ENCODE measurements at regions not wholly inside any gene's neighbourhood (a gene's known extent, or its start where the extent isn't known, plus 50 kb on each side); places are given as distances from the start of the nearest gene placed in this dataset.

DNA sequence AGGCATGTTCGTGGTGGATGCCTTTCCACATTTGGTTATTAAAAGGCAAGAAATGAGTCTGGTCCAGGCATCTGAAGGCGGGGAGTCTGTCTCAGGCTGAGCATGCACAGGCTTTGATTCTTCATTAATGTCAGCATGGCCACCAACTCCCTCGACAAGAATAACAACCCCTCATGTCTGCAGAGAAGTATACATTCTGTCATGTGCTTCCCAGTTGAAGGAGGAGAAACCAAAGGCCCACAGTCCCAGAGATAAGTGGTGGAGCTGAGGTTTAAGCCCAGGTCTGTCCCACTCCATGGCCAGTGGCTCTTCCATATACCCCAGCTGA is 61.6 kb upstream of the LAPTM5 start:
- no peaks in the 10 kb centered on the region for H3K27me3 ChIP-seq (ENCODE audit: control insufficient read depth in 2 of 2, insufficient read depth in 2 of 2, low read length in 2 of 2)
- H3K4me3 ChIP-seq (ENCODE audit: low read length in 2 of 2) = no peak overlapping the region
- peak overlapping the region in 1 of 2 donors; percentile 66 for H3K27ac ChIP-seq (ENCODE audit: low read depth in 2 of 2, low read length in 2 of 2)
- H3K9me3 ChIP-seq (ENCODE audit: control insufficient read depth in 2 of 2, low read length in 2 of 2) = no peaks in the 10 kb centered on the region
- H3K9ac ChIP-seq (ENCODE audit: low read depth in 1 of 2, low read length in 2 of 2) = no peak overlapping the region
- H3K4me1 ChIP-seq (ENCODE audit: control insufficient read depth in 2 of 2, insufficient read depth in 2 of 2, low read length in 2 of 2) = peaks cover 15 to 19% of the 10 kb centered on the region in 2 donors
- no peaks in the 10 kb centered on the region for H3K36me3 ChIP-seq (ENCODE audit: control insufficient read depth in 2 of 2, insufficient read depth in 2 of 2, low read length in 2 of 2)

DNA sequence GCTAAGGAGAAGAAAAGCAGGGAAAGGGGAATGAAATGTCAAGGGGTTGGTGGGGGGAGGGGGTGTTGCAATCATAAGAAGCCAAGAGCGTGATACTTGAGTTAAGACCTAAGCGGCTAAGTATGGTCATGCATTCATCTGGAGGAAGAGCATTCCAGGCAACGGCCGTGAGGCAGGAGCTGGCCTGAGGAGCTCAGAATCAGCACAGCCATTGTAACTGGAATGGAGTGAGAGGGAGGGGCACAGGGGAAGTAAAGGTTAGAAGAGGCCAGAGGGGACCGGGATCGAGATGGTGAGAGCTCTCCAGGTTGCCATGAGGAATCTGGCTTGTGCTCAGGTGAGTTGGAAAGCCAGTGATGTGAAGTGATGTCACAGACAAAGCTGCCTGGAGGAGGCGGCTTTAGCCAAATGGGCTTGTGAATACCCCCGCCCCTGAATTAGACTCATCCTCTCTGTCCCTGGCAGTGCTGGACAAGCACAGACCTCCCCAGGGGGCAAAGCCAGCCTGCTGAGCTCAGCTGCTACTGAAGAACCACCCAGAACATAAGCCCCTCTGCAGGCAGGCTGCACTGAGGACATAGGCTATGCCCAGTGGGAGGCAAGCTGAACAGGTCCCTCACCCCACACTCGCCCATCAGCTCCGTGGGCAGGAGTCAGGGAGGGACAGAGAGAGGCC is 61.1 kb upstream of the LAPTM5 start:
- H3K36me3 ChIP-seq (ENCODE audit: control insufficient read depth in 2 of 2, insufficient read depth in 2 of 2, low read length in 2 of 2) = no peaks in the 10 kb centered on the region
- peaks cover 12 to 14% of the 10 kb centered on the region in 2 donors for H3K4me1 ChIP-seq (ENCODE audit: control insufficient read depth in 2 of 2, insufficient read depth in 2 of 2, low read length in 2 of 2)
- H3K27ac ChIP-seq (ENCODE audit: low read depth in 2 of 2, low read length in 2 of 2) = peak overlapping the region in 1 of 2 donors; percentile 66
- H3K27me3 ChIP-seq (ENCODE audit: control insufficient read depth in 2 of 2, insufficient read depth in 2 of 2, low read length in 2 of 2) = peaks cover 0 to under 1% of the 10 kb centered on the region in 2 donors
- H3K9me3 ChIP-seq (ENCODE audit: control insufficient read depth in 2 of 2, low read length in 2 of 2) = no peaks in the 10 kb centered on the region
- H3K4me3 ChIP-seq (ENCODE audit: low read length in 2 of 2) = no peak overlapping the region
- no peak overlapping the region for H3K9ac ChIP-seq (ENCODE audit: low read depth in 1 of 2, low read length in 2 of 2)

GRCh38 chr1:30817548-30817947 is 60.0 kb upstream of the LAPTM5 start:
- H3K4me3 ChIP-seq (ENCODE audit: low read length in 2 of 2) = no peak overlapping the region
- H3K9me3 ChIP-seq (ENCODE audit: control insufficient read depth in 2 of 2, low read length in 2 of 2) = no peaks in the 10 kb centered on the region
- peaks cover 3 to 5% of the 10 kb centered on the region in 2 donors for H3K4me1 ChIP-seq (ENCODE audit: control insufficient read depth in 2 of 2, insufficient read depth in 2 of 2, low read length in 2 of 2)
- H3K36me3 ChIP-seq (ENCODE audit: control insufficient read depth in 2 of 2, insufficient read depth in 2 of 2, low read length in 2 of 2) = no peaks in the 10 kb centered on the region
- H3K9ac ChIP-seq (ENCODE audit: low read depth in 1 of 2, low read length in 2 of 2) = no peak overlapping the region
- peaks cover 0 to 2% of the 10 kb centered on the region in 2 donors for H3K27me3 ChIP-seq (ENCODE audit: control insufficient read depth in 2 of 2, insufficient read depth in 2 of 2, low read length in 2 of 2)
- H3K27ac ChIP-seq (ENCODE audit: low read depth in 2 of 2, low read length in 2 of 2) = peak overlapping the region in 1 of 2 donors; percentile 53

DNA sequence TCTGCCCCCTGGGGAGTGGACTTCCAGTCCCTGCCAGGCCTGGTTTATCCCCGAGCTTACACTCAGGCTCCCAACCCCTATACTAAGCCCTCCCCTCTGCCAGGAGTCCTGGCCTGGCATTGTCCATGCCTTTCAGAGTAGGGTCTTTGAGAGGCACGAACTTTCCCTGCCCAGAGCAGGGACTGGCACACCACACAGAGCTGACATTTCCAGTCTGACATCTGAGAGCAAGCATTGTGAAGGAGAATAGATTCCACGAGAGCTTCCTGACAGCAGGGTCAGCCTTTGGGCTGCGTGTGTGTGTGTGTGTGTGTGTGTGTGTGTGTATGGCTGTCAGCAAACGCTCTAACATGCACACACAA is 59.5 kb upstream of the LAPTM5 start:
- H3K4me1 ChIP-seq (ENCODE audit: control insufficient read depth in 2 of 2, insufficient read depth in 2 of 2, low read length in 2 of 2) = peaks cover 3 to 5% of the 10 kb centered on the region in 2 donors
- H3K9ac ChIP-seq (ENCODE audit: low read depth in 1 of 2, low read length in 2 of 2) = no peak overlapping the region
- H3K27ac ChIP-seq (ENCODE audit: low read depth in 2 of 2, low read length in 2 of 2) = peak overlapping the region; percentile 31 to 53

DNA sequence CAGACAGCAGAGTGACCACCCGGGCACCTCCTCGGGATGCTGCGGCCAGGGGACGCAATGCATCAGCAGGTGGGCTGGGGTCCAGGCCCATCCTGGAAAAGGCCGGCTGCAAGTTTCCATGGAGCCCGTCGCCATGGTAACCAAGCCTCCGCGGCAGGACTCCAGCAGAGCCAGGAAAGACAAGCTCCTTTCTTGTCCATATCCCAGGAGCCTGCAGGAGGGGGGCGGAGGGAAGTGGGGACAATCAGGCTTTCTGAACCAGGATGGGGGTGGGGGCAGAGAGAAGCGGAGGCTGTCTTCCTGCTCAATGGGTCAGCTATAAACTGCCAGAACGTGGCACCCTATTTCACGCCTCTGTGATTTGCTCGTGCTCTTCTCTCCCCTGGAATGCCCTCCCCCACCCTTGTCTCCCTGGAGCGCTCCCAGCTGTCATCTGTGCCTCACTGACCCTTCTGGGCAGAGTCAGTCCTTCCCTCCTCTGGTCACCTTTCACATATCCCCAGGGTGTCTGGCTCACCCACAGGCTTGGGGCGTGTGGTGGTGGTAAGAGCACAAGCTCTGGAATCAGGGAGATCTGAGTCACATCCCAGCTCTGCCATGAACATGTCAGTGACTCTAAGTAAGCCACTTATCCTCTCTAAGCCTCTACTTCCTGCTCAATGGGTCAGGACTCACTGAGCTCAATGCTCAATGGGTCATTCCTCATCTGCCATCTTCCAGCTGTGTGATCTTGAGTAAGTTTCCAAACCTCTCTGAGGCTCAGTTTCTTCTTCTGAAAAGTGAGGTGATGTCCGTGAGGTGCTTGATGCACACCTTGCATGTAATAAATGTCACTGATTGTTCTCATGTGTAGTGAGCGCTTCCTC is 58.9 kb upstream of the LAPTM5 start:
- H3K4me1 ChIP-seq (ENCODE audit: control insufficient read depth in 2 of 2, insufficient read depth in 2 of 2, low read length in 2 of 2) = peaks cover 0 to 5% of the 10 kb centered on the region in 2 donors
- H3K4me3 ChIP-seq (ENCODE audit: low read length in 2 of 2) = no peak overlapping the region
- H3K36me3 ChIP-seq (ENCODE audit: control insufficient read depth in 2 of 2, insufficient read depth in 2 of 2, low read length in 2 of 2) = no peaks in the 10 kb centered on the region
- H3K27ac ChIP-seq (ENCODE audit: low read depth in 2 of 2, low read length in 2 of 2) = peak overlapping the region; percentile 31 to 53
- peaks cover 0 to 2% of the 10 kb centered on the region in 2 donors for H3K27me3 ChIP-seq (ENCODE audit: control insufficient read depth in 2 of 2, insufficient read depth in 2 of 2, low read length in 2 of 2)
- H3K9me3 ChIP-seq (ENCODE audit: control insufficient read depth in 2 of 2, low read length in 2 of 2) = no peaks in the 10 kb centered on the region
- H3K9ac ChIP-seq (ENCODE audit: low read depth in 1 of 2, low read length in 2 of 2) = no peak overlapping the region

More for the DNA sequence above, 59.5 kb upstream of the LAPTM5 start:
- Histone ChIP-seq H3K27me3 (ENCODE audit: control insufficient read depth in 2 of 2, insufficient read depth in 2 of 2, low read length in 2 of 2) (peaks cover 0 to 2% of the 10 kb centered on the region in 2 donors), H3K4me3 (ENCODE audit: low read length in 2 of 2) (no peak overlapping the region), H3K9me3 (ENCODE audit: control insufficient read depth in 2 of 2, low read length in 2 of 2) (no peaks in the 10 kb centered on the region), H3K36me3 (ENCODE audit: control insufficient read depth in 2 of 2, insufficient read depth in 2 of 2, low read length in 2 of 2) (no peaks in the 10 kb centered on the region)

GRCh38 chr1:30815556-30815955 is 58.0 kb upstream of the LAPTM5 start:
- Histone ChIP-seq H3K4me3 (ENCODE audit: low read length in 2 of 2) (no peak overlapping the region), H3K4me1 (ENCODE audit: control insufficient read depth in 2 of 2, insufficient read depth in 2 of 2, low read length in 2 of 2) (peaks cover 0 to 5% of the 10 kb centered on the region in 2 donors), H3K27ac (ENCODE audit: low read depth in 2 of 2, low read length in 2 of 2) (no peak overlapping the region), H3K9ac (ENCODE audit: low read depth in 1 of 2, low read length in 2 of 2) (no peak overlapping the region), H3K36me3 (ENCODE audit: control insufficient read depth in 2 of 2, insufficient read depth in 2 of 2, low read length in 2 of 2) (no peaks in the 10 kb centered on the region), H3K27me3 (ENCODE audit: control insufficient read depth in 2 of 2, insufficient read depth in 2 of 2, low read length in 2 of 2) (peaks cover 0 to 2% of the 10 kb centered on the region in 2 donors), H3K9me3 (ENCODE audit: control insufficient read depth in 2 of 2, low read length in 2 of 2) (no peaks in the 10 kb centered on the region)

GRCh38 chr1:30814292-30814691 is 56.7 kb upstream of the LAPTM5 start:
- Histone ChIP-seq H3K36me3 (ENCODE audit: control insufficient read depth in 2 of 2, insufficient read depth in 2 of 2, low read length in 2 of 2) (no peaks in the 10 kb centered on the region), H3K27ac (ENCODE audit: low read depth in 2 of 2, low read length in 2 of 2) (no peak overlapping the region), H3K4me1 (ENCODE audit: control insufficient read depth in 2 of 2, insufficient read depth in 2 of 2, low read length in 2 of 2) (peaks cover 0 to 5% of the 10 kb centered on the region in 2 donors), H3K4me3 (ENCODE audit: low read length in 2 of 2) (no peak overlapping the region), H3K9me3 (ENCODE audit: control insufficient read depth in 2 of 2, low read length in 2 of 2) (no peaks in the 10 kb centered on the region), H3K27me3 (ENCODE audit: control insufficient read depth in 2 of 2, insufficient read depth in 2 of 2, low read length in 2 of 2) (peaks cover 0 to 2% of the 10 kb centered on the region in 2 donors), H3K9ac (ENCODE audit: low read depth in 1 of 2, low read length in 2 of 2) (no peak overlapping the region)

DNA sequence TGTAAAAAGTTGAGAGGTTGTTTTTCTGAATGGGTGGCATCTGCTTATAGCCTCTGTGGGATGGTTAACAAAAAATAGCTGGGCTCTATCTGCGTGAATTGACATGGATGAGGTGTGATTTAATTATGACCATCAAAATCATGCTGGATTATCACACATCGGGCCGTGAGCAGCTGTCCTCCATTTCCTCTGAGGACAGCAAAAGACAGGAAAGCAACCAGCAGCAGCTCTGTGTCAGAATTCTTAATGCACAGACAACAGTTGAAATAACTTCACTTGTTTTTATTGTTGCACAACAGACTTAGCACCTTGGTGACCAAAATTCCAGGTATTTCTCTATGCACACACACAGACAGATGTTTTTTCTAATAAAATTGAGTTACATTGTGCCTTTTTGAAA is 54.5 kb upstream of the LAPTM5 start:
- H3K9ac ChIP-seq (ENCODE audit: low read depth in 1 of 2, low read length in 2 of 2) = no peak overlapping the region
- H3K4me1 ChIP-seq (ENCODE audit: control insufficient read depth in 2 of 2, insufficient read depth in 2 of 2, low read length in 2 of 2) = peaks cover 3 to 7% of the 10 kb centered on the region in 2 donors
- no peak overlapping the region for H3K27ac ChIP-seq (ENCODE audit: low read depth in 2 of 2, low read length in 2 of 2)
- H3K36me3 ChIP-seq (ENCODE audit: control insufficient read depth in 2 of 2, insufficient read depth in 2 of 2, low read length in 2 of 2) = no peaks in the 10 kb centered on the region
- H3K27me3 ChIP-seq (ENCODE audit: control insufficient read depth in 2 of 2, insufficient read depth in 2 of 2, low read length in 2 of 2) = peaks cover 0 to 2% of the 10 kb centered on the region in 2 donors
- H3K9me3 ChIP-seq (ENCODE audit: control insufficient read depth in 2 of 2, low read length in 2 of 2) = no peaks in the 10 kb centered on the region
- no peak overlapping the region for H3K4me3 ChIP-seq (ENCODE audit: low read length in 2 of 2)

DNA sequence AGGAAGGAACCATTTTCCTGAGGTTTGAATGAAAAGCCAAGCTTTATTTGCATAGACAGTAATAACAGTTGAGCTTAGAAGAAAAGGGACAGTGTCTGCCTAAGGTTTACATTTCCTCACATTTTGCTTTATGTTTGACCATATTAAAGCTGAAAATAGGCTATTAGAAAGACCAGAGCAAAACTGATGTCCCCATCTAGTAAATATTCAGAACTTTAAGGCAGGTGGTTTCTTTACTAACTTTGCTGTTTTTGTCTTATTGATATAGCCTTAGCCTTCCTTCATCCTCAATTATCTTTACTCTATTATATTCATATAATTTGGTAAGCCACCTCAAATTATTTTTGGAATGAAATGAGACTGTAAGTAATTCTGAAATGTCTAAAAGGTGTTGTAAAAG is 53.6 kb upstream of the LAPTM5 start:
- no peaks in the 10 kb centered on the region for H3K9me3 ChIP-seq (ENCODE audit: control insufficient read depth in 2 of 2, low read length in 2 of 2)
- H3K4me3 ChIP-seq (ENCODE audit: low read length in 2 of 2) = no peak overlapping the region
- H3K4me1 ChIP-seq (ENCODE audit: control insufficient read depth in 2 of 2, insufficient read depth in 2 of 2, low read length in 2 of 2) = peaks cover 2 to 3% of the 10 kb centered on the region in 2 donors
- H3K27me3 ChIP-seq (ENCODE audit: control insufficient read depth in 2 of 2, insufficient read depth in 2 of 2, low read length in 2 of 2) = peaks cover 7 to 9% of the 10 kb centered on the region in 2 donors
- H3K36me3 ChIP-seq (ENCODE audit: control insufficient read depth in 2 of 2, insufficient read depth in 2 of 2, low read length in 2 of 2) = no peaks in the 10 kb centered on the region
- H3K27ac ChIP-seq (ENCODE audit: low read depth in 2 of 2, low read length in 2 of 2) = no peak overlapping the region
- no peak overlapping the region for H3K9ac ChIP-seq (ENCODE audit: low read depth in 1 of 2, low read length in 2 of 2)

DNA sequence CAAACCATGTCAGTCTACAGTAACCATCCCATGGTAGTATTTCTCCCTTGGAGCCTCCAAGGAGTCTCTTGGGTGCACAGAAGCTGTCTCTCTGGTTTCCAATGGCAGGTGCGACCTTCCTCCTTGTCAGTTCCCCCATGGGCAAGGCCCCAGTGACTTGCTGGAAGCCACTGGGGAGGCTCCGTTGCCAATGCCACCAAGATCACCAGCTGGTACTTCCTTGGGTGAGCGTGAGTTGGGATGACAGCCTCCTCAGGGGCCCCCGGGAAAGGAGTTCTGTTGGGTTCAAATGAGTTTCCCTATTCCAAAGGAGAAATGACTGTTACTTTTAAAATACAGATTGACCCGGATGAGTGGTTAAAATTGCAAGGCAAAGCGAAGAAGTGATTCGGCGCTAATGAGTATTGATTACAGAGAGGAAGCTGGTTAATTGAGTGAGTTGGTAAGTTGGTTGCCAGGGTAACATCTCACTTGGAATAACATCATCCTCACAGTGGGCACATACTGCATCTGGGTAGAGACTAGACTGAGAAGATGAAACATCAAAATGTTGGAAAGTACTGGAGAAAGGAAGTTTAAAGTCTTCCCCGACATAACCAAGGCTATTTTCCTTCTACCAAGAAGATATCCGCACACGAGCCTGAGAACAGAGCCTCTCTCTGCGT is 53.0 kb upstream of the LAPTM5 start:
- Histone ChIP-seq H3K9ac (ENCODE audit: low read depth in 1 of 2, low read length in 2 of 2) (no peak overlapping the region), H3K27me3 (ENCODE audit: control insufficient read depth in 2 of 2, insufficient read depth in 2 of 2, low read length in 2 of 2) (peaks cover 9% of the 10 kb centered on the region in 2 donors), H3K27ac (ENCODE audit: low read depth in 2 of 2, low read length in 2 of 2) (peak overlapping the region; percentile 11 to 50), H3K36me3 (ENCODE audit: control insufficient read depth in 2 of 2, insufficient read depth in 2 of 2, low read length in 2 of 2) (no peaks in the 10 kb centered on the region), H3K4me1 (ENCODE audit: control insufficient read depth in 2 of 2, insufficient read depth in 2 of 2, low read length in 2 of 2) (peaks cover 2 to 3% of the 10 kb centered on the region in 2 donors), H3K4me3 (ENCODE audit: low read length in 2 of 2) (no peak overlapping the region), H3K9me3 (ENCODE audit: control insufficient read depth in 2 of 2, low read length in 2 of 2) (no peaks in the 10 kb centered on the region)

Measured in mucosa of rectum (tissue), 2 donors.